ENCODE measurements at regions not wholly inside any gene's neighbourhood (a gene's known extent, or its start where the extent isn't known, plus 50 kb on each side); places are given as distances from the start of the nearest gene placed in this dataset.
"Not testable (repeated sequence)": the region's sequence is repeated elsewhere in the genome, so short reads cannot be mapped to it uniquely, and the experiment has no call there.

DNA sequence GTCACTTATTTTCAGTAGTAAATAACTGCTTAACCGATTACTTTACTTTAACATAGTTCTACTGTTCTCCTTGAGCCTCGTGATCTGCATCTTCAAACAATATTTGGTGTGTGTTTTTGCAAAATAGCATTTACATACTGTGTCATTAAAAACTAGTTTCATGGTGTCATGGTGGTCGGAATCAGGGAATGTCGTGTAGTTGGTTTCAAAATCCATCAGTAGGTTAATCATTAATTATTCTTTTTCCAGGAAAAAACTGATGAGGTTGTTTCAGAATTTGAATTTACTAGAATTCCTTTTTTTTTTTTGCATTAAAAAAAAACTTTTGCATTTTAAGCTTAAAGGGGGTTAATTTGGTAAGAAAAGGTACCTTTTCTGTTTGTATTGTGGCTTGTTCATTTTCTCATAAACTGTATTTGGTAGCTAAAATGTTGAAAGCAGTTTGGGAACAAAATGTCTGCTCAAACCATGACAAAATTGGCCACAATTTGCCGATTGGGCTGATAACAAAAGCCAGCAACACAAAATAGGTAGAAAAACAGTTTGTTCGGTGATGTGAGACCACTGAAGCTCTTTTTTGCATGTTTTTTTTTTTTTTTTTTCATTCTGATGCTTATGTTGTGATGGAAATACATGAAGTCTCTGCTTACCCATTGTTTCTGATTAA, 234.9 kb upstream of the PLGLB2 start:
- not testable (repeated sequence) for TF ChIP-seq CTCF (IDR thresholded peaks at IDR 0.05; ENCODE audit: low read depth, low read length, missing input control); JUND (IDR thresholded peaks at IDR 0.05); GABPA (IDR thresholded peaks at IDR 0.05 in 1 of 2, conservative IDR thresholded peaks at IDR 0.05 in 1 of 2); ATF3 (IDR thresholded peaks at IDR 0.05); MAX (IDR thresholded peaks at IDR 0.05); RAD21 (IDR thresholded peaks at IDR 0.05); FOXA1 (IDR thresholded peaks at IDR 0.05); REST (IDR thresholded peaks at IDR 0.05); RXRA (IDR thresholded peaks at IDR 0.05); SP1 (IDR thresholded peaks at IDR 0.05)
- peak; percentile 35 for TF ChIP-seq YY1 (IDR thresholded peaks at IDR 0.05)
